ENCODE measurements at regions not wholly inside any gene's neighbourhood (a gene's known extent, or its start where the extent isn't known, plus 50 kb on each side); places are given as distances from the start of the nearest gene placed in this dataset.

DNA sequence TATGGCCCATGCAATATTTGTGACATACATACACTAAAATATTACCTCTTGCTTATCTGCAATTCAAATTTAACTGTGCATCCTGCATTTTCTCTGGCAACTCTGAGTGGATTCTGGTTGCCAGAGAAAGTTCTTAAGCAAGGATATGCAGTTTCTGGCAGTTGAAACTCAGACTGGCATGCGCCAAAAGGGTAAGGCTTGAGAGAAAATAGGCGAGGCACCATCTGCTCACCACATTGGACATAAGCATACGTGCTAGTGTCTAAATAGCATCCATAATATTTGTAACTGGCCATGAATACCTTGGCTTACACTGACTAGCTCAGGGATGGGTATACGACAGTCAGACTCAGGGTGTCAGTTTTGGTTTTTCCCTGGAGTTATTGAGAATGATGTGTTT, 465.1 kb downstream of the DOK5 start:
- TF ChIP-seq EZH2 (IDR thresholded peaks at IDR 0.05; ENCODE audit: borderline replicate concordance, insufficient read depth, low read depth, low read length, poor library complexity, severe bottlenecking): no peak
- TF ChIP-seq, protein P1, sequence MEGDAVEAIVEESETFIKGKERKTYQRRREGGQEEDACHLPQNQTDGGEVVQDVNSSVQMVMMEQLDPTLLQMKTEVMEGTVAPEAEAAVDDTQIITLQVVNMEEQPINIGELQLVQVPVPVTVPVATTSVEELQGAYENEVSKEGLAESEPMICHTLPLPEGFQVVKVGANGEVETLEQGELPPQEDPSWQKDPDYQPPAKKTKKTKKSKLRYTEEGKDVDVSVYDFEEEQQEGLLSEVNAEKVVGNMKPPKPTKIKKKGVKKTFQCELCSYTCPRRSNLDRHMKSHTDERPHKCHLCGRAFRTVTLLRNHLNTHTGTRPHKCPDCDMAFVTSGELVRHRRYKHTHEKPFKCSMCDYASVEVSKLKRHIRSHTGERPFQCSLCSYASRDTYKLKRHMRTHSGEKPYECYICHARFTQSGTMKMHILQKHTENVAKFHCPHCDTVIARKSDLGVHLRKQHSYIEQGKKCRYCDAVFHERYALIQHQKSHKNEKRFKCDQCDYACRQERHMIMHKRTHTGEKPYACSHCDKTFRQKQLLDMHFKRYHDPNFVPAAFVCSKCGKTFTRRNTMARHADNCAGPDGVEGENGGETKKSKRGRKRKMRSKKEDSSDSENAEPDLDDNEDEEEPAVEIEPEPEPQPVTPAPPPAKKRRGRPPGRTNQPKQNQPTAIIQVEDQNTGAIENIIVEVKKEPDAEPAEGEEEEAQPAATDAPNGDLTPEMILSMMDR (IDR thresholded peaks at IDR 0.05): no peak
- DNase-seq (no peak), ATAC-seq (ENCODE audit: low read depth) (no peak)
- no peak overlapping the region for H3K27ac Mint-ChIP-seq
- no peak overlapping the region for H3K4me3 Mint-ChIP-seq
- no peaks in the 10 kb centered on the region for H3K9me3 Mint-ChIP-seq (ENCODE audit: insufficient read depth)
- intact Hi-C loops (cut with micrococcal nuclease): no loop called here
- Histone ChIP-seq H3K36me3 (replicated peaks in 1 of 2; ENCODE audit: control extremely low read depth in 1 of 2, control insufficient read depth in 1 of 2, extremely low read depth in 1 of 2, insufficient read depth in 2 of 2, low read length in 1 of 2) (no peaks in the 10 kb centered on the region), H3K27me3 (replicated peaks in 1 of 4; ENCODE audit: control extremely low read depth in 1 of 4, control insufficient read depth in 3 of 4, insufficient read depth in 4 of 4, low read length in 3 of 4) (no peaks in the 10 kb centered on the region), H3K9me3 (ENCODE audit: control extremely low read depth in 1 of 3, control insufficient read depth in 2 of 3, insufficient read depth in 1 of 3, low read length in 2 of 3) (peaks cover 0 to 2% (median 0%) of the 10 kb centered on the region in 3 donors), H3K27ac (ENCODE audit: low read length in 2 of 2) (no peak overlapping the region), H3K4me1 (ENCODE audit: control insufficient read depth in 2 of 2, insufficient read depth in 2 of 2, low read length in 2 of 2) (no peaks in the 10 kb centered on the region), H3K79me2 (ENCODE audit: control insufficient read depth, insufficient read depth, low read length) (no peaks in the 10 kb centered on the region), H4K20me1 (ENCODE audit: control insufficient read depth, insufficient read depth, low read length, poor library complexity, severe bottlenecking) (no peaks in the 10 kb centered on the region), H3K9ac (ENCODE audit: low read length) (no peak overlapping the region), H3K4me3 (ENCODE audit: control extremely low read depth in 1 of 5, extremely low read depth in 1 of 5, insufficient read depth in 1 of 5, low read depth in 2 of 5, low read length in 4 of 5) (no peak overlapping the region), H2AFZ (ENCODE audit: insufficient read depth, low read depth, low read length, poor library complexity, severe bottlenecking) (no peak overlapping the region), H3K4me2 (replicated peaks; ENCODE audit: low read depth, low read length, poor library complexity, severe bottlenecking) (no peak overlapping the region)
- WGBS (ENCODE audit: insufficient coverage): 100% methylated on average over 1 of the region's 4 CpGs
- no peaks in the 10 kb centered on the region for H3K27me3 Mint-ChIP-seq
- H3K4me1 Mint-ChIP-seq: no peaks in the 10 kb centered on the region
- ChIA-PET POLR2A (no interaction called here), CTCF (no interaction called here)

GRCh38 chr20:54938707-54939106, 463.3 kb downstream of the DOK5 start:
- intact Hi-C loops (cut with micrococcal nuclease): no loop called here
- H3K27me3 ChIP-seq (replicated peaks in 1 of 4; ENCODE audit: control extremely low read depth in 1 of 4, control insufficient read depth in 3 of 4, insufficient read depth in 4 of 4, low read length in 3 of 4): no peaks in the 10 kb centered on the region
- H3K4me2 ChIP-seq (replicated peaks; ENCODE audit: low read depth, low read length, poor library complexity, severe bottlenecking): no peak overlapping the region
- no peak overlapping the region for H3K9ac ChIP-seq (ENCODE audit: low read length)
- H3K4me3 ChIP-seq (ENCODE audit: control extremely low read depth in 1 of 5, extremely low read depth in 1 of 5, insufficient read depth in 1 of 5, low read depth in 2 of 5, low read length in 4 of 5): no peak overlapping the region
- H3K9me3 Mint-ChIP-seq (ENCODE audit: insufficient read depth): no peaks in the 10 kb centered on the region
- no peaks in the 10 kb centered on the region for H3K36me3 ChIP-seq (replicated peaks in 1 of 2; ENCODE audit: control extremely low read depth in 1 of 2, control insufficient read depth in 1 of 2, extremely low read depth in 1 of 2, insufficient read depth in 2 of 2, low read length in 1 of 2)
- TF ChIP-seq, protein P1 (IDR thresholded peaks at IDR 0.05): no peak
- TF ChIP-seq EZH2 (IDR thresholded peaks at IDR 0.05; ENCODE audit: borderline replicate concordance, insufficient read depth, low read depth, low read length, poor library complexity, severe bottlenecking): no peak
- H3K4me1 Mint-ChIP-seq: no peaks in the 10 kb centered on the region
- no peak overlapping the region for H3K27ac ChIP-seq (ENCODE audit: low read length in 2 of 2)
- ATAC-seq (ENCODE audit: low read depth) (no peak), DNase-seq (no peak)
- H2AFZ ChIP-seq (ENCODE audit: insufficient read depth, low read depth, low read length, poor library complexity, severe bottlenecking): no peak overlapping the region
- H3K27me3 Mint-ChIP-seq: no peaks in the 10 kb centered on the region
- H4K20me1 ChIP-seq (ENCODE audit: control insufficient read depth, insufficient read depth, low read length, poor library complexity, severe bottlenecking): no peaks in the 10 kb centered on the region
- no peak overlapping the region for H3K4me3 Mint-ChIP-seq
- ChIA-PET POLR2A (no interaction called here), CTCF (no interaction called here)
- no peak overlapping the region for H3K27ac Mint-ChIP-seq
- no peaks in the 10 kb centered on the region for H3K79me2 ChIP-seq (ENCODE audit: control insufficient read depth, insufficient read depth, low read length)
- WGBS (ENCODE audit: insufficient coverage): no CpG with 5 or more reads among the region's 1 CpG
- H3K9me3 ChIP-seq (ENCODE audit: control extremely low read depth in 1 of 3, control insufficient read depth in 2 of 3, insufficient read depth in 1 of 3, low read length in 2 of 3): peaks cover 0 to 2% (median 0%) of the 10 kb centered on the region in 3 donors
- no peaks in the 10 kb centered on the region for H3K4me1 ChIP-seq (ENCODE audit: control insufficient read depth in 2 of 2, insufficient read depth in 2 of 2, low read length in 2 of 2)
